IMR-90 (cell line): ENCODE measurements at regions not wholly inside any gene's neighbourhood (a gene's known extent, or its start where the extent isn't known, plus 50 kb on each side); places are given as distances from the start of the nearest gene placed in this dataset.

Experiments
- ATAC-seq: fragments of 200-7000 bp; cut with Tn5 transposase; 2 replicates; pipeline ENCODE4 v1.9.1; 2020; ENCODE audit warnings: low read depth, mild to moderate bottlenecking, moderate library complexity
- BruUV-seq: library from RNA; stranded (reverse); fragments of 400-500 nt; replicated peaks from 2 replicates; lab custom pipeline; 2021; lab: Mats Ljungman, UMichigan
- CTCF ChIA-PET: fragments of 300-600 bp; formaldehyde crosslinking; extraction: SDS; loops from one replicate; lab custom pipeline; 2021; ENCODE audit warnings: antibody characterized with exemption; lab: Yijun Ruan, JAX
- POLR2A ChIA-PET: fragments of 300-600 bp; sonication (Branson Sonifier 250); formaldehyde crosslinking; loops from one replicate; lab custom pipeline; 2022; ENCODE audit warnings: antibody characterized with exemption; ENCODE audit not compliant: unreplicated experiment; lab: Charles Lee
- DNase-seq: peaks from one replicate; pipeline ENCODE4 v3.0.0; 2013
- H2AFZ ChIP-seq: replicated peaks from 2 replicates; pipeline ENCODE3; 2013; ENCODE audit warnings: low read length, mild to moderate bottlenecking; ENCODE audit not compliant: poor library complexity
- H2AK5ac ChIP-seq: 2 replicates; pipeline ENCODE4 v1.6.1; 2013; ENCODE audit warnings: low read depth, low read length, inconsistent platforms
- H2AK9ac ChIP-seq: replicated peaks from 2 replicates; pipeline ENCODE3; 2013; ENCODE audit warnings: mild to moderate bottlenecking, low read depth, low read length, moderate library complexity; ENCODE audit not compliant: poor library complexity
- H2BK120ac ChIP-seq: 2 replicates; pipeline ENCODE4 v1.6.1; 2013; ENCODE audit warnings: low read depth, low read length, inconsistent platforms
- H2BK15ac ChIP-seq: 3 replicates; pipeline ENCODE4 v1.6.1; 2013; ENCODE audit warnings: low read depth, low read length, inconsistent platforms
- H2BK20ac ChIP-seq: 2 replicates; pipeline ENCODE4 v1.6.1; 2013; ENCODE audit warnings: low read depth, mild to moderate bottlenecking, inconsistent platforms, low read length, moderate library complexity
- H2BK5ac ChIP-seq: 2 replicates; pipeline ENCODE4 v1.6.1; 2013; ENCODE audit warnings: mild to moderate bottlenecking, low read depth, low read length, inconsistent platforms; ENCODE audit not compliant: poor library complexity, severe bottlenecking
- H3K14ac ChIP-seq: replicated peaks from 2 replicates; pipeline ENCODE4 v1.6.1; 2013; ENCODE audit warnings: low read depth, low read length, inconsistent platforms
- H3K18ac ChIP-seq: 2 replicates; pipeline ENCODE4 v1.6.1; 2013; ENCODE audit warnings: low read depth, low read length, control low read depth
- H3K23ac ChIP-seq: 2 replicates; pipeline ENCODE4 v1.6.1; 2013; ENCODE audit warnings: low read depth, low read length, inconsistent platforms
- H3K27ac ChIP-seq: 2 replicates; pipeline ENCODE4 v1.5.1; 2013; ENCODE audit warnings: mild to moderate bottlenecking, control low read depth, low read length; ENCODE audit not compliant: insufficient read depth
- H3K27me3 ChIP-seq: 2 replicates; pipeline ENCODE4 v1.6.1; 2013; ENCODE audit warnings: low read length; ENCODE audit not compliant: control insufficient read depth, insufficient read depth
- H3K36me3 ChIP-seq: 2 replicates; pipeline ENCODE4 v1.6.1; 2013; ENCODE audit warnings: low read length, mixed read lengths; ENCODE audit not compliant: control insufficient read depth, insufficient read depth
- H3K4ac ChIP-seq: 2 replicates; pipeline ENCODE4 v1.6.1; 2013; ENCODE audit warnings: low read depth, low read length, inconsistent platforms
- H3K4me1 ChIP-seq: 2 replicates; pipeline ENCODE4 v1.6.1; 2013; ENCODE audit warnings: low read length, mixed read lengths; ENCODE audit not compliant: control insufficient read depth, insufficient read depth
- H3K4me2 ChIP-seq: 2 replicates; pipeline ENCODE4 v1.6.1; 2013; ENCODE audit warnings: low read depth, mild to moderate bottlenecking, control low read depth, low read length, moderate library complexity
- H3K4me3 ChIP-seq: 2 replicates; pipeline ENCODE4 v1.5.1; 2013; ENCODE audit warnings: low read depth, mild to moderate bottlenecking, control low read depth, low read length, moderate library complexity; ENCODE audit not compliant: insufficient read depth
- H3K56ac ChIP-seq: 2 replicates; pipeline ENCODE4 v1.6.1; 2013; ENCODE audit warnings: low read length, inconsistent platforms; ENCODE audit not compliant: insufficient read depth; ENCODE audit errors: extremely low read depth
- H3K79me1 ChIP-seq, 2 experiments: 2 replicates each; pipeline ENCODE4 v1.6.1; 2013; ENCODE audit warnings: low read length in 2 of 2, inconsistent platforms in 1 of 2, low read depth in 1 of 2
- H3K9ac ChIP-seq: 2 replicates; pipeline ENCODE4 v1.6.1; 2013; ENCODE audit warnings: low read depth, low read length, control low read depth
- H3K9me1 ChIP-seq: 2 replicates; pipeline ENCODE4 v1.6.1; 2013; ENCODE audit warnings: low read length, inconsistent platforms; ENCODE audit not compliant: insufficient read depth
- H3K9me3 ChIP-seq: 2 replicates; pipeline ENCODE4 v1.6.1; 2013; ENCODE audit warnings: low read length; ENCODE audit not compliant: control insufficient read depth, insufficient read depth
- H4K20me1 ChIP-seq: 2 replicates; pipeline ENCODE4 v1.6.1; 2013; ENCODE audit warnings: low read length, inconsistent platforms; ENCODE audit not compliant: insufficient read depth
- H4K5ac ChIP-seq: 2 replicates; pipeline ENCODE4 v1.6.1; 2013; ENCODE audit warnings: mild to moderate bottlenecking, low read depth, low read length, control low read depth
- H4K8ac ChIP-seq, 2 experiments: 2 replicates each; pipeline ENCODE4 v1.6.1; 2013; ENCODE audit warnings: low read depth in 2 of 2, low read length in 2 of 2, control low read depth in 1 of 2, inconsistent platforms in 1 of 2
- H4K91ac ChIP-seq: 2 replicates; pipeline ENCODE4 v1.6.1; 2013; ENCODE audit warnings: low read depth, low read length, inconsistent platforms; ENCODE audit not compliant: insufficient read depth
- BHLHE40 ChIP-seq: fragments of 150-350 bp; IDR thresholded peaks from 2 replicates; pipeline ENCODE4 v1.6.1; 2016; ENCODE audit warnings: mild to moderate bottlenecking, low read depth, low read length
- CEBPB ChIP-seq: IDR thresholded peaks from 2 replicates; pipeline ENCODE4 v1.6.1; 2012; ENCODE audit warnings: low read depth, low read length, improper control_type of control experiment
- CHD1 ChIP-seq: IDR thresholded peaks from 2 replicates; pipeline ENCODE4 v1.6.1; 2012; ENCODE audit warnings: low read depth, low read length, improper control_type of control experiment
- CTCF ChIP-seq: conservative IDR thresholded peaks from 2 replicates; pipeline ENCODE4 v1.5.1; 2012; ENCODE audit warnings: mild to moderate bottlenecking, low read depth, low read length, improper control_type of control experiment
- ELK1 ChIP-seq: fragments of 150-350 bp; IDR thresholded peaks from 2 replicates; pipeline ENCODE4 v1.6.1; 2016; ENCODE audit warnings: low read depth, mild to moderate bottlenecking, low read length, moderate library complexity, borderline replicate concordance
- FOS ChIP-seq: fragments of 150-350 bp; IDR thresholded peaks from 2 replicates; pipeline ENCODE4 v1.6.1; 2016; ENCODE audit warnings: low read depth, low read length
- MAFK ChIP-seq: IDR thresholded peaks from 2 replicates; pipeline ENCODE4 v1.6.1; 2012; ENCODE audit warnings: low read depth, low read length, improper control_type of control experiment
- MAZ ChIP-seq: IDR thresholded peaks from 2 replicates; pipeline ENCODE4 v1.6.1; 2012; ENCODE audit warnings: low read depth, mild to moderate bottlenecking, low read length, improper control_type of control experiment, moderate library complexity, borderline replicate concordance
- MXI1 ChIP-seq: IDR thresholded peaks from 2 replicates; pipeline ENCODE4 v1.6.1; 2012; ENCODE audit warnings: low read depth, mild to moderate bottlenecking, low read length, moderate library complexity, borderline replicate concordance
- POLR2A ChIP-seq: IDR thresholded peaks from 2 replicates; pipeline ENCODE4 v1.6.1; 2012; ENCODE audit warnings: mild to moderate bottlenecking, low read depth, low read length
- RAD21 ChIP-seq: IDR thresholded peaks from 2 replicates; pipeline ENCODE4 v1.6.1; 2012; ENCODE audit warnings: low read length, improper control_type of control experiment
- RCOR1 ChIP-seq: IDR thresholded peaks from 2 replicates; pipeline ENCODE4 v1.6.1; 2012; ENCODE audit warnings: mild to moderate bottlenecking, low read length, improper control_type of control experiment; ENCODE audit not compliant: insufficient replicate concordance
- RFX5 ChIP-seq: IDR thresholded peaks from 2 replicates; pipeline ENCODE4 v1.8.0; 2012; ENCODE audit warnings: low read depth, mild to moderate bottlenecking, low read length, moderate library complexity
- SMC3 ChIP-seq: fragments of 150-350 bp; IDR thresholded peaks from 2 replicates; pipeline ENCODE4 v1.6.1; 2016; ENCODE audit warnings: low read depth, mild to moderate bottlenecking, antibody characterized with exemption, low read length, moderate library complexity
- USF2 ChIP-seq: fragments of 150-350 bp; IDR thresholded peaks from 2 replicates; pipeline ENCODE4 v1.6.1; 2017; ENCODE audit warnings: mild to moderate bottlenecking, antibody characterized with exemption, low read length, low read depth
- WGBS, 2 experiments: methylation state at CpG; one replicate each; pipeline versions ENCODE4 v1.1.5 to v1.1.7; 2013; ENCODE audit warnings: missing lambda C conversion rate in 2 of 2; ENCODE audit not compliant: insufficient read length in 1 of 2; ENCODE audit errors: extremely low coverage in 2 of 2; 5-methylcytosine and 5-hydroxymethylcytosine counted together
- dilution Hi-C: fragments of 300-500 bp; cut with HindIII; formaldehyde crosslinking; loops from one replicate; pipeline ENCODE4 v1.14.3; 2018; ENCODE audit warnings: low sequenced_read_pairs; ENCODE audit not compliant: unreplicated experiment
- in situ Hi-C: fragments of 300-500 bp; cut with MboI; formaldehyde crosslinking; loops from 3 replicates; pipeline ENCODE4 v1.14.3; 2019; ENCODE audit warnings: low sequenced_read_pairs, inconsistent platforms, mixed read lengths
- intact Hi-C: fragments of 100-400 bp; cut with micrococcal nuclease; formaldehyde crosslinking; loops from 2 replicates; pipeline ENCODE4 v1.10.0; 2022

GRCh38 chr1:14421977-14422609 lies 176.4 kb upstream of the KAZN start:
- TF ChIP-seq POLR2A (no peak), MAZ (no peak), RAD21 (no peak), FOS (no peak), ELK1 (no peak), MAFK (no peak), MXI1 (no peak), CHD1 (no peak), CEBPB (no peak), CTCF (no peak), RCOR1 (no peak), RFX5 (no peak), SMC3 (no peak), USF2 (no peak), BHLHE40 (no peak)
- POLR2A ChIA-PET, result no interaction called here

More at GRCh38 chr1:14421977-14422609, 176.4 kb upstream of the KAZN start:
- Histone ChIP-seq H3K23ac (no peak overlapping the region), H3K9ac (no peak overlapping the region), H3K4me3 (no peak overlapping the region), H4K8ac (no peak overlapping the region), H3K9me1 (no peaks in the 10 kb centered on the region), H3K27me3 (no peaks in the 10 kb centered on the region), H3K36me3 (no peaks in the 10 kb centered on the region), H3K4me2 (no peak overlapping the region), H2AFZ (no peak overlapping the region), H4K5ac (no peak overlapping the region), H2BK15ac (no peak overlapping the region), H2AK5ac (no peak overlapping the region), H3K4me1 (no peaks in the 10 kb centered on the region), H3K56ac (no peak overlapping the region), H4K91ac (no peak overlapping the region), H3K14ac (no peak overlapping the region), H3K27ac (no peak overlapping the region), H2BK5ac (no peak overlapping the region), H3K9me3 (no peaks in the 10 kb centered on the region), H2BK120ac (no peak overlapping the region), H2AK9ac (no peak overlapping the region), H3K4ac (no peak overlapping the region), H2BK20ac (no peak overlapping the region), H4K20me1 (no peaks in the 10 kb centered on the region), H3K18ac (no peak overlapping the region), H3K79me1 (no peaks in the 10 kb centered on the region)
- dilution Hi-C loops (no loop called here), in situ Hi-C loops (no loop called here), intact Hi-C loops (no loop called here)
- BruUV-seq, result no TSS peak
- no CpG with 5 or more reads among the region's 9 CpGs for WGBS, 2 experiments
- CTCF ChIA-PET, result no interaction called here
- DNase-seq (no peak), ATAC-seq (no peak)
